Gastrocnemius medialis (tissue), 4 donors: ENCODE measurements at regions not wholly inside any gene's neighbourhood (a gene's known extent, or its start where the extent isn't known, plus 50 kb on each side); places are given as distances from the start of the nearest gene placed in this dataset.

ENCODE experiments used
- ATAC-seq, 2 donors: fragments of 150-250 bp; one replicate each; pipeline ENCODE4 v1.9.1; 2016
- DNase-seq, 2 donors: peaks; one replicate each; pipeline ENCODE4 v3.0.0-alpha.2; 2019
- H3K27ac ChIP-seq, 4 donors: fragments of 200-600 bp; sonication (generic); 1 replicate in 1 of 4; 2 replicates in 3 of 4; pipeline ENCODE4 v1.5.1; 2016 to 2018; ENCODE audit warnings: mild to moderate bottlenecking in 2 of 4, moderate library complexity in 1 of 4
- H3K27me3 ChIP-seq, 3 donors: fragments of 200-600 bp; sonication (generic) in 2 of 3; 1 replicate in 1 of 3; 2 replicates in 2 of 3; pipeline versions ENCODE4 v1.5.1 to v1.6.0; 2016 to 2019; ENCODE audit warnings: mild to moderate bottlenecking in 1 of 3, moderate library complexity in 1 of 3
- H3K36me3 ChIP-seq, 2 donors: fragments of 200-600 bp; sonication (generic) in 1 of 2; one replicate each; pipeline ENCODE4 v1.5.1; 2017 to 2018
- H3K4me1 ChIP-seq, 2 donors: fragments of 200-600 bp; sonication (generic) in 1 of 2; one replicate each; pipeline ENCODE4 v1.5.1; 2016 to 2017; ENCODE audit warnings: mild to moderate bottlenecking in 2 of 2
- H3K4me3 ChIP-seq, 4 donors: fragments of 200-600 bp; sonication (generic) in 3 of 4; 1 replicate in 1 of 4; 2 replicates in 3 of 4; pipeline ENCODE4 v1.5.1; 2016 to 2019; ENCODE audit warnings: mild to moderate bottlenecking in 2 of 4
- H3K9me3 ChIP-seq, 3 donors: fragments of 200-600 bp; sonication (generic) in 2 of 3; 1 replicate in 1 of 3; 2 replicates in 2 of 3; pipeline ENCODE4 v1.5.1; 2016 to 2019
- POLR2A ChIP-seq, 2 donors: fragments of 450-650 bp; IDR thresholded peaks; one replicate each; pipeline ENCODE4 v1.6.1; 2017; ENCODE audit warnings: antibody characterized with exemption in 2 of 2, mild to moderate bottlenecking in 2 of 2, moderate library complexity in 2 of 2
- in situ Hi-C, 4 donors: fragments of 200-750 bp; cut with MboI; loops; one replicate each; pipeline versions ENCODE4 v1.15.0 to v1.8.0; 2017; ENCODE audit warnings: low sequenced_read_pairs in 4 of 4
- intact Hi-C: fragments of 100-400 bp; cut with DNase I; formaldehyde crosslinking; loops from one replicate; pipeline ENCODE4 v1.15.1; 2023; ENCODE audit warnings: low total_unique reads
- TF ChIP-seq, protein P1 (sequence below), 5 experiments: fragments of 450-650 bp in 3 of 5; fragments of 200-600 bp in 2 of 5; sonication (generic) in 2 of 5; IDR thresholded peaks in 4 of 5; conservative IDR thresholded peaks in 1 of 5; 1 replicate in 4 of 5; 2 replicates in 1 of 5; pipeline ENCODE4 v1.5.1; 2016 to 2019; ENCODE audit warnings: antibody characterized with exemption in 5 of 5, mild to moderate bottlenecking in 3 of 5, moderate library complexity in 3 of 5

DNA sequence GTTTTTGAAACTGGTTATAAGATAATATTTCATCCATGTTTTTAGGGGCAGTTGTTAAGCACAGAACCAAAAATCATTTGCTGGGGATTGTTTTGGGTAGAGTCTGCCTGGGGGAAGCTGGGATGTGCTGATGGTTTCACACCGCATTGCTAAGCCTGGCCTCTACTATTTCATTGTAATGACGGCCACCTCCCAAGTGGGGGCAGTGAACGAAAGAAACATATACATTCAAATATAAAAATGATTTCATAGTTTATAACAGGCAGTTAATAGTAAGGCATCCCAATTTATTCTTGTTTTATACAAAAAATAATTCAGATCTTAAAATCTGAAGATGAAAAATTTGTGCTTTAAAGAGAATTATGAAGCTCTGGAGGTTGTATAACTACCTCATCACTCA lies 750.8 kb downstream of the REEP3 start:
- Histone ChIP-seq H3K27ac (no peak overlapping the region), H3K9me3 (no peaks in the 10 kb centered on the region), H3K4me1 (no peaks in the 10 kb centered on the region), H3K4me3 (no peak overlapping the region), H3K27me3 (no peaks in the 10 kb centered on the region), H3K36me3 (no peaks in the 10 kb centered on the region)
- DNase-seq = no peak
- in situ Hi-C loops = no loop called here
- TF ChIP-seq, protein P1, sequence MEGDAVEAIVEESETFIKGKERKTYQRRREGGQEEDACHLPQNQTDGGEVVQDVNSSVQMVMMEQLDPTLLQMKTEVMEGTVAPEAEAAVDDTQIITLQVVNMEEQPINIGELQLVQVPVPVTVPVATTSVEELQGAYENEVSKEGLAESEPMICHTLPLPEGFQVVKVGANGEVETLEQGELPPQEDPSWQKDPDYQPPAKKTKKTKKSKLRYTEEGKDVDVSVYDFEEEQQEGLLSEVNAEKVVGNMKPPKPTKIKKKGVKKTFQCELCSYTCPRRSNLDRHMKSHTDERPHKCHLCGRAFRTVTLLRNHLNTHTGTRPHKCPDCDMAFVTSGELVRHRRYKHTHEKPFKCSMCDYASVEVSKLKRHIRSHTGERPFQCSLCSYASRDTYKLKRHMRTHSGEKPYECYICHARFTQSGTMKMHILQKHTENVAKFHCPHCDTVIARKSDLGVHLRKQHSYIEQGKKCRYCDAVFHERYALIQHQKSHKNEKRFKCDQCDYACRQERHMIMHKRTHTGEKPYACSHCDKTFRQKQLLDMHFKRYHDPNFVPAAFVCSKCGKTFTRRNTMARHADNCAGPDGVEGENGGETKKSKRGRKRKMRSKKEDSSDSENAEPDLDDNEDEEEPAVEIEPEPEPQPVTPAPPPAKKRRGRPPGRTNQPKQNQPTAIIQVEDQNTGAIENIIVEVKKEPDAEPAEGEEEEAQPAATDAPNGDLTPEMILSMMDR (IDR thresholded peaks at IDR 0.05 in 4 of 5, conservative IDR thresholded peaks at IDR 0.05 in 1 of 5) = no peak
- no peak for TF ChIP-seq POLR2A (IDR thresholded peaks at IDR 0.05)
- no peak for ATAC-seq
- intact Hi-C loops = no loop called here

DNA sequence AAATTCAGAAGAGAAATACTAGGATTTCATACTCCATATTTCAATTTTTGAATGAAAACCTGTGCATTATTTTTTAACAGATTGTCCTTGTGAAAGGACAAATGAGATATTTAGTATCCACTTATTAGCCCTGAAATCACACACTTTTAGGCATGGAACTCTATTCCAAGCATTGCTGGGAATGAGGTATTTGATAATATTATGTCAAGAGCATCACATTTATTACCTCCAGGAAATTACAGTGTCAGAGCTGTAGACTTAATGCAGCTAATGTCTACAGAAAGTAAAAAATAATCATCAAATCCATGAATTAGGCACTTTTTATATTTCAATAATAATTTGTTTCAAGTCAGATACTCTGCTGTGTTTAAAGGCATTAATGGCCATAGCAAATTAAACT lies 753.8 kb downstream of the REEP3 start:
- DNase-seq (no peak), ATAC-seq (no peak)
- Histone ChIP-seq H3K9me3 (no peaks in the 10 kb centered on the region), H3K27ac (no peak overlapping the region), H3K4me1 (no peaks in the 10 kb centered on the region), H3K27me3 (no peaks in the 10 kb centered on the region), H3K36me3 (no peaks in the 10 kb centered on the region), H3K4me3 (no peak overlapping the region)
- intact Hi-C loops (no loop called here), in situ Hi-C loops (no loop called here)
- TF ChIP-seq, protein P1 (IDR thresholded peaks at IDR 0.05 in 4 of 5, conservative IDR thresholded peaks at IDR 0.05 in 1 of 5) = no peak
- TF ChIP-seq POLR2A (IDR thresholded peaks at IDR 0.05) = no peak

DNA sequence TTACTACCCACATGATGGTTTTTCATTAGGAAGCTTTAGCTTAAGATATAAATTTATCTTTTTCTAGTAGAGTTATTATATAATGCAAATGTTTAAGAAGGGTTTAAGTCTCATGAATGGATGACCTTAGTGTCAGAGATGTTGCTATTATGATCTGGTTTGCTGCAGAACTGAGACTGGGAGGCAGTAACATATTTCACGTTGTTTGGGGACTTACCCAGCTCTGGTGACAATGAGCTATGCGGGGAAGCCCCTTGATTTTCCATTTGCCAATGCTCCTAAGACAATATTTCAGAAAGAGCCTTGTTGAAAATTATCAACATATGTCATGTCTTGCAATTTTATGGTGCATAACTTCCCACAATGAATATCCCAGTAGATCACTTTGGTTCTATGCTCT lies 754.6 kb downstream of the REEP3 start:
- ATAC-seq (no peak), DNase-seq (no peak)
- TF ChIP-seq, protein P1 (IDR thresholded peaks at IDR 0.05 in 4 of 5, conservative IDR thresholded peaks at IDR 0.05 in 1 of 5) = no peak
- no peak for TF ChIP-seq POLR2A (IDR thresholded peaks at IDR 0.05)
- in situ Hi-C loops (no loop called here), intact Hi-C loops (no loop called here)
- Histone ChIP-seq H3K36me3 (no peaks in the 10 kb centered on the region), H3K27me3 (no peaks in the 10 kb centered on the region), H3K27ac (no peak overlapping the region), H3K9me3 (no peaks in the 10 kb centered on the region), H3K4me3 (no peak overlapping the region), H3K4me1 (no peaks in the 10 kb centered on the region)

DNA sequence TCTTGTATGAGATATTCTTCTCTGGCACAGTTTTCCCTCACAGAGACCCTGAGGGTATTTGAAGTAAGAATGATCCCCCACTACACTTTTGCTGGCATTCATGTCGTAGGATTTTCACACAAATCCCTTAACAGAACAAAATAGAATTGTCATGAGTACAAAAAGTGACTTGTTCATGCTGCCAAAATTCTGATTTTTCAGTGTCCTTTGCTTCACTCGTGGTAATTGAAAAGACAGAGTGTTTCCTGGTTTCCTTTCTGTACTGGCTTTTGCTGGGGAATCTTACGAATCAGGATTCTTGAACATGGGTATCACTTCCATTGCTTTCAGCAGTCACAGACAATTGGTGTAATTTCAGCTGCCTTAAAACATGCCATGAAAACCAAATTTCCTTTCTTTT lies 756.3 kb downstream of the REEP3 start:
- no peak for TF ChIP-seq POLR2A (IDR thresholded peaks at IDR 0.05)
- TF ChIP-seq, protein P1 (IDR thresholded peaks at IDR 0.05 in 4 of 5, conservative IDR thresholded peaks at IDR 0.05 in 1 of 5) = no peak
- intact Hi-C loops = no loop called here
- ATAC-seq (no peak), DNase-seq (no peak)
- Histone ChIP-seq H3K27me3 (no peaks in the 10 kb centered on the region), H3K36me3 (no peaks in the 10 kb centered on the region), H3K9me3 (no peaks in the 10 kb centered on the region), H3K4me3 (no peak overlapping the region), H3K27ac (no peak overlapping the region), H3K4me1 (no peaks in the 10 kb centered on the region)
- in situ Hi-C loops = no loop called here

DNA sequence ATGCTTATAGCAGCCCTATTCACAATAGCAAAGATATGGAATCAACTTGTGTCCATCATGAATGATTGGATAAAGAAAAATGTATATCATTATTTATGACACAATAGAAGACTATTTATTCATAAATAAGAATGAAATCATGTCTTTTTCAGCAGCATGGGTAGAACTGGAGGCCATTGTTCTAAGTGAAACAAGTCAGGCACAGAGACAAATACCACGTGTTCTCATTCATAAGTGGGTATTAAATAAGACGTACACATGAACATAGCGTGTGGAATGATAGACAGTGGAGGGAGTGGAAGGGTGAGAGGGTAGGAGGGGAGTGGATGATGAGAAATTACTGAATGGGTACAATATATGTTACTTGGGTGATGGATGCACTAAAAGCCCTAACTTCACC lies 762.4 kb downstream of the REEP3 start:
- H3K4me3 ChIP-seq = no peak overlapping the region
- in situ Hi-C loops = no loop called here
- ATAC-seq (no peak), DNase-seq (no peak)
- intact Hi-C loops = no loop called here
- H3K9me3 ChIP-seq = no peaks in the 10 kb centered on the region
- H3K36me3 ChIP-seq = no peaks in the 10 kb centered on the region
- H3K27ac ChIP-seq = no peak overlapping the region
- no peaks in the 10 kb centered on the region for H3K4me1 ChIP-seq
- no peaks in the 10 kb centered on the region for H3K27me3 ChIP-seq
- TF ChIP-seq POLR2A (IDR thresholded peaks at IDR 0.05) = no peak
- TF ChIP-seq, protein P1 (IDR thresholded peaks at IDR 0.05 in 4 of 5, conservative IDR thresholded peaks at IDR 0.05 in 1 of 5) = no peak
